ENCODE measurements at regions not wholly inside any gene's neighbourhood (a gene's known extent, or its start where the extent isn't known, plus 50 kb on each side); places are given as distances from the start of the nearest gene placed in this dataset.

GRCh38 chr2:198558176-198558575 lies 753.8 kb downstream of the PLCL1 start:
- TF ChIP-seq CTCF (IDR thresholded peaks at IDR 0.05; ENCODE audit: insufficient read depth, low read depth, low read length, missing control alignments), result no peak
- DNase-seq (ENCODE audit: low read depth), result no peak
- H3K4me3 ChIP-seq (ENCODE audit: low read depth, low read length), result no peak overlapping the region

- no peak for DNase-seq (ENCODE audit: low read depth)
- TF ChIP-seq CTCF (IDR thresholded peaks at IDR 0.05; ENCODE audit: insufficient read depth, low read depth, low read length, missing control alignments), result no peak
- no peak overlapping the region for H3K4me3 ChIP-seq (ENCODE audit: low read depth, low read length)
These were observed 741.7 kb downstream of the PLCL1 start for GRCh38 chr2:198546122-198546521.

GRCh38 chr2:198545411-198545810 lies 741.0 kb downstream of the PLCL1 start:
- no peak for DNase-seq (ENCODE audit: low read depth)
- TF ChIP-seq CTCF (IDR thresholded peaks at IDR 0.05; ENCODE audit: insufficient read depth, low read depth, low read length, missing control alignments), result no peak
- H3K4me3 ChIP-seq (ENCODE audit: low read depth, low read length), result no peak overlapping the region

- no peak for DNase-seq (ENCODE audit: low read depth)
- no peak overlapping the region for H3K4me3 ChIP-seq (ENCODE audit: low read depth, low read length)
- TF ChIP-seq CTCF (IDR thresholded peaks at IDR 0.05; ENCODE audit: insufficient read depth, low read depth, low read length, missing control alignments), result no peak
These were observed 740.1 kb downstream of the PLCL1 start for GRCh38 chr2:198544461-198544860.

- no peak for DNase-seq (ENCODE audit: low read depth)
- H3K4me3 ChIP-seq (ENCODE audit: low read depth, low read length), result no peak overlapping the region
- no peak for TF ChIP-seq CTCF (IDR thresholded peaks at IDR 0.05; ENCODE audit: insufficient read depth, low read depth, low read length, missing control alignments)
These were observed 730.4 kb downstream of the PLCL1 start for GRCh38 chr2:198534756-198535155.

- DNase-seq (ENCODE audit: low read depth), result no peak
These were observed 721.0 kb downstream of the PLCL1 start for GRCh38 chr2:198525211-198525969.

More at GRCh38 chr2:198525211-198525969, 721.0 kb downstream of the PLCL1 start:
- no peak overlapping the region for H3K4me3 ChIP-seq (ENCODE audit: low read depth, low read length)
- TF ChIP-seq CTCF (IDR thresholded peaks at IDR 0.05; ENCODE audit: insufficient read depth, low read depth, low read length, missing control alignments), result no peak

All from GM12865 (cell line).